Body of pancreas (tissue), 4 donors: ENCODE measurements at regions not wholly inside any gene's neighbourhood (a gene's known extent, or its start where the extent isn't known, plus 50 kb on each side); places are given as distances from the start of the nearest gene placed in this dataset.

Source experiments
- POLR2A ChIP-seq, 3 donors: fragments of 450-650 bp; IDR thresholded peaks; one replicate each; pipeline ENCODE4 v1.6.1; 2016; ENCODE audit warnings: antibody characterized with exemption in 3 of 3, mild to moderate bottlenecking in 2 of 3
- TF ChIP-seq, protein P1 (sequence below), 7 experiments: fragments of 450-650 bp in 4 of 7; fragments of 200-600 bp in 3 of 7; sonication (generic) in 3 of 7; IDR thresholded peaks; one replicate each; pipeline ENCODE4 v1.5.1; 2016 to 2019; ENCODE audit warnings: antibody characterized with exemption in 7 of 7

DNA sequence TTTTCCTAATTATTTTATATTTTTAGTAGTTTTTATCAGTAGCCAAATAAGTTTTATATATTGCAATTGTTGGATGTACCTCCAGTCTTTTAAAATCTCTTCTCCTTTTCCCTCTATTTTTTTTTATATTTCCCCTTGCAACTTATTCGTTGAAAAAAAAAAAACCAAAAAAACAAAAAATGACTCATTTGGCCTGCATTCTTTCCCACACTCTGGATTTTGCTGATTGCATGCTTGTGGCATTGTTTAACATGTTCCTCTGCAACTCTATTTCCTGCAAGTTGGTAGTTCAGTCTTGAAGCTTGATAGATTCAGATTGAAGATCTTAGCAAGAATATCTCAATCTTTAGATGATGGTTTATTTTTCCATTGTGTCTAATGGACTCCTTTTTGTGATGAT is 260.6 kb upstream of the BOD1L1 start:
- TF ChIP-seq, protein P1, sequence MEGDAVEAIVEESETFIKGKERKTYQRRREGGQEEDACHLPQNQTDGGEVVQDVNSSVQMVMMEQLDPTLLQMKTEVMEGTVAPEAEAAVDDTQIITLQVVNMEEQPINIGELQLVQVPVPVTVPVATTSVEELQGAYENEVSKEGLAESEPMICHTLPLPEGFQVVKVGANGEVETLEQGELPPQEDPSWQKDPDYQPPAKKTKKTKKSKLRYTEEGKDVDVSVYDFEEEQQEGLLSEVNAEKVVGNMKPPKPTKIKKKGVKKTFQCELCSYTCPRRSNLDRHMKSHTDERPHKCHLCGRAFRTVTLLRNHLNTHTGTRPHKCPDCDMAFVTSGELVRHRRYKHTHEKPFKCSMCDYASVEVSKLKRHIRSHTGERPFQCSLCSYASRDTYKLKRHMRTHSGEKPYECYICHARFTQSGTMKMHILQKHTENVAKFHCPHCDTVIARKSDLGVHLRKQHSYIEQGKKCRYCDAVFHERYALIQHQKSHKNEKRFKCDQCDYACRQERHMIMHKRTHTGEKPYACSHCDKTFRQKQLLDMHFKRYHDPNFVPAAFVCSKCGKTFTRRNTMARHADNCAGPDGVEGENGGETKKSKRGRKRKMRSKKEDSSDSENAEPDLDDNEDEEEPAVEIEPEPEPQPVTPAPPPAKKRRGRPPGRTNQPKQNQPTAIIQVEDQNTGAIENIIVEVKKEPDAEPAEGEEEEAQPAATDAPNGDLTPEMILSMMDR (IDR thresholded peaks at IDR 0.05), result no peak
- no peak for TF ChIP-seq POLR2A (IDR thresholded peaks at IDR 0.05)
